HG03175 (cell line): ENCODE measurements at regions not wholly inside any gene's neighbourhood (a gene's known extent, or its start where the extent isn't known, plus 50 kb on each side); places are given as distances from the start of the nearest gene placed in this dataset.
"Not testable (repeated sequence)": the region's sequence is repeated elsewhere in the genome, so short reads cannot be mapped to it uniquely, and the experiment has no call there.

Source experiments
- ATAC-seq: cut with Tn5 transposase; IDR thresholded peaks from one replicate; pipeline ENCODE4 v1.9.1; 2021; ENCODE audit warnings: mild to moderate bottlenecking, moderate library complexity; ENCODE audit not compliant: unreplicated experiment

DNA sequence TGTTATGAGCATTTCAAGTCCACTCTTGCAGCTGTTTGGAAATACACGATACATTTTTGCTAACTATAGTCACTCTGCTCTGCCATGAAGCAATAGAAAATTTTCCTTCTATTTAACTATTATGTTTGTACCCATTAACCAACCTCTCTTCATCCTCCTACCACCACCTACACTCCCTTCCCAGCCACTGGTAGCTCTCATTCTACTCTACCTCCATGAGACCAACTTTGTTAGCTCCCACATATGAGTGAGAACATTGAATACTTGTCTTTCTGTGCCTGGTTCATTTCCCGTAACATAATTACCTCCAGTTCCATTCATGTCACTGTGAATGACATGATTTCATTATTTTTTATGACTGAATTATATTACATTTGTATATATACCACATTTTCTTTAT lies 505.9 kb upstream of the CCNG1 start:
- no peak for ATAC-seq

DNA sequence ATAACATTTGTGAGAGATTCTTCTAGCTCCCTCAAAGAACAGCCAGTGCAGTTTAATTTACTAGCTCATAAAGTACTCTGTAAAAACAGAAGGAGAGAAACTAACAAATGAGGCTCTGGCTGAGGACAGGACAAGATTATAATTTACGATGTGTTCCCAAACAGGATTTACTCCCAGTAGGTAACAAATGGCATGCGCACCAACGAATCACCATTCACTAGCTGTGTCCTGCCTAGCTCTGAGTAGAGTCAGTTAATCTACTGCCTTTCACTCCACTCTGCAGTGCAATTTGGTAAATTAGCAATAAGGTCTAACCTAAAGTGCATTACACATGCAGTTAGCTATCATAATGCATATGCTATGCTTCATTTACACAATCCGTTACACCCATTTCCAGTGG lies 497.4 kb upstream of the CCNG1 start:
- no peak for ATAC-seq

DNA sequence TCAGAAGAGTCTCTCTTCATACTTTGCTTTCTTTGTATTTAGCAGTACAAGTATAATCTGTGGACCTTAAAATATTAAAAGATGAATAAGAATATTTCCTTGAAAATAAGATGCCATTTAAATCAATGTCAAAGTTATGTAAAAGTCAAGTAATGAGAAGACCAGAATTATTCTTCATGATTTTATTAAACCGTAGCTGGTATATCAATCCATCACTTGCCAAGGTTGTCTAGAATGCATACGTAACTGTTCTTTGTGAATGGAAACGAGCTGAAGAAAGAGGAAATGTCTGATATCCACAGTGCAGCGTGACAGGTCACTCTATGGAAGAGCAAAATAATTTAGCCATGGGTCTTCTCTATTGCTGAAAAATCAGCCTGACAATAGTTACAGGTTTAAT lies 488.7 kb upstream of the CCNG1 start:
- no peak for ATAC-seq

DNA sequence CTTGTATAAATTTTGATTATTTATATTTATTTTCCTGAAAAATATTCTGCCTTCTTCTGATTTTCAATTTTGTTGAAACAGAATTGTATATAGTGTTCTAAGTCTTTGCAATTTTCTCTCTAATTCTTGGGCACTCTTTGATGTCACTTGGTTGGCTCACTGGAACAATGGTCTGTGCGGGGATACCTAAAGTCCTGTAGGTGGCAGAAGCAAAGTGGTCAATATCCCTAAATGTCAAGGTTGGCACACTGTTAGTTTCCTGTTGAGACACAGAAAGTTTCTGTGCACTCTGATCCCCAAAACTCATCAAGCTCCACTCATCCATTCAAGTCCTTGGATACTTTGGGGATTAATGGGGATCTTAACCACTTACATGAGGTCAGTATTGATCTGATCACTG lies 480.8 kb upstream of the CCNG1 start:
- ATAC-seq, result no peak

DNA sequence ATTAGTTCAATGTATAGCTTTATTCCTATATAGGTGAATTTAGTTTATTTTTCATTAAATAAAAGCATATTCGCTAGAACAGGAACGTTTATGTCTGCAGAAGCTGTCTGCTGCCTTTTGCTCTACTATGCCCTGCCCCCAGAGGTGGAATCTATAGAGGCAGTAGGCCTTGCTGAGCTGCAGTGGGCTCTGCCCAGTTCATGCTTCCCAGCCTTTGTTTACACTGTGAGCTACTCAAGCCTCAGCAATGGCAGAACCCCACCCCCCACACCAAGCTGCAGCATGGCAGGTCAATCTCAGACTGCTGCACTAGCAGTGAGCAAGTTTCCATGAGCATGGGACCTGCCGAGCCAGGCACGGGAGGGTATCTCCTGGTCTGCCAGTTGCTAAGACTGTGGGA lies 473.3 kb upstream of the CCNG1 start:
- ATAC-seq, result not testable (repeated sequence)

DNA sequence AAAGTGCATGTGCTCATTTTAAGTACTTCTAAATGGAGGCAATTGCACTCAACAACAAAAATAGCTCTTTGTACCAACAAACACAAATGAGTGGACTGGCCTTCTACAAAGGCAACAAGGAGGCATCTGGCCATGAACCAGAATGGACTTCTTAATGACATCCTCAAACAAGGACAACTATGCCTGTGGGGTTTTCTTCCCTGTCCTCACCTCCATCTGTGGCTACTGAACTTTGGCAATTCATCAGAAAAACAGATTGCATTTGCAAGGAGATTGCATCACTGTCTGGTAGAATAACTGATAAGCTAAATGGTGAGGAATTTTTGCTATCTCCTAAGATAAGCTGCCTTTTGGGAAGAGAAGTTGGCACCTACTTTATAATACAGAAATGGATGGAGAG lies 447.3 kb upstream of the CCNG1 start:
- ATAC-seq, result no peak

DNA sequence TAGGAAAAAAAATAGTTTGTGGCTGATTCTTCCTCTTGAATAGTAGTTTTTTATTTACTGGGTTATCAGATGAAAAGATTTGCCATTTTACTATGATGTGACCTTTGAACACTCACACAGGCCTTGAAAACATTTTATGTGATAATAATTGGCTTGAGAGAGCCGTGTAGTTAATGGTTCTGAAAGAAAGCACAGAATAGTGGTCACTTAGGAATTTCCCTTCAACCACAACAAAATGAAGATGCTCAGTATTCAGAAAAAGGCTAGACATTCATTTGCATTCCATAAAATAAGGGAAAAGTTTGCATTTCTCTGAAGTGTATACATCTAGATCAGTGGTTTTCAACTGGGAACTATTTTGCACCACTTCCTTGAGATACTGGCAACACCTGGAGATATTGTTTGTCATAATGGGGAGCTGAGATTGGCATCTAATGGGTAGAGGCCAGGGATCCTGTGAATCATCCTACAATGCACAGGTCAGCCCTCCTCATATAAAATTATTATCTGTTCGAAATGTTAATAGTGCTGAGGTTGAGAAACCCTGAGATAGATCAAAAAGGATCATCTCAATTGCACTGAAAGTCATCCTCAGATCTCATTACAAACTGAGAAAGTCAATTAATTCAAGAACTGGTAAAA lies 446.4 kb upstream of the CCNG1 start:
- peak; percentile 77 for ATAC-seq

DNA sequence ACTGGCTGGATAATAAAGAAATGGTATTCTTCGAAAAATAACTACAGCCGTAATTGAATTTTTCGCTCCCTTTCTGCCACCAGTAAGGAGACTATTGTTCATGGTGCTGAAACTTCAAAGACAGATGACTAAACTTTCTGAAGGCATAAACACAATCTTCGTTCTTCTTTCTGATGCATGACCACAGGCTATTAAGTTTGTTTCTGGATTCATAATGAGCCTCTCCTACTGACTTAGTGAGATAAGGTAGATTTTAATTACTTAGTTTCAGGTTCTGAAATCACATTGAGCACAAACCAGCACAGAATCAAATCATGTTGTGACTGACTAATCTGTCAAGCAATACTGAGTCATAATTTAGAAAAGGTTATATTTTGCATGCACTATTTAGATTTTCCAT lies 441.8 kb upstream of the CCNG1 start:
- ATAC-seq, result no peak

DNA sequence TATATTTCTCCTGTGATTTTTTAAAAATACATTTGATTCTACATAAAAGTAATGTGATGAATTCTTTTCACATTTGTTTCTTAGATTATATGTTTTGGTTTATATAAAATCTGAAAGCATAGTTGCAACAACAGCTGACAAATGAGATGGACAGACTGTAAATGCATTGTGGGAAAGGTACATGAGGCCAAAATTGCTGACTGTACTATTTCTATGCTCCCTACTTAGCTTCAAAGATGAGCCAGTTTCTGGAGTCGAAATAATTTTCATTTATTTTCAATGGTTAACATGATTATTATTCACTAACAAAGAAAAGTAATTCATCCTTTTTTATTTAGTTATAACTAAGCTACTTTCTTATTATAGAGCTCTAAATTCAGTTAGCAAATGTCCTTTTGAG lies 441.3 kb upstream of the CCNG1 start:
- no peak for ATAC-seq

DNA sequence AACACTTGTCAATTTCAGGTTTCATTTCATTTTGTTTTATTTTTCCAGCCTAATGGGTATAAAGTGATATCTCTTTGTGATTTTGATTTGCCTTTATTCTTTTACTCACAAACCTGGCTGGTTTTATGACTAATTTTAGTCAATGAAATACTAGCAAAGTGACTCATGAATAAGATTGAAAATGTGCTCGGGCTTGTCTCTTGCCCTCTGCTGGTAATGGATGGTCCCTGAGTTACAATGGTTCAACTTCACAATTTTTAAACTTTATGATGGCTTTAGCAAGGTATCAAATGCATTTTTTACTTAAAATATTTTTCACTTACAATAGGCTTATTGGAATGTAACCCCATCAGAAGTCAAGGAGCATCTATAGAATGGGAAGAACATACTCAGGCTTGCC lies 431.4 kb upstream of the CCNG1 start:
- peak; percentile 52 for ATAC-seq

DNA sequence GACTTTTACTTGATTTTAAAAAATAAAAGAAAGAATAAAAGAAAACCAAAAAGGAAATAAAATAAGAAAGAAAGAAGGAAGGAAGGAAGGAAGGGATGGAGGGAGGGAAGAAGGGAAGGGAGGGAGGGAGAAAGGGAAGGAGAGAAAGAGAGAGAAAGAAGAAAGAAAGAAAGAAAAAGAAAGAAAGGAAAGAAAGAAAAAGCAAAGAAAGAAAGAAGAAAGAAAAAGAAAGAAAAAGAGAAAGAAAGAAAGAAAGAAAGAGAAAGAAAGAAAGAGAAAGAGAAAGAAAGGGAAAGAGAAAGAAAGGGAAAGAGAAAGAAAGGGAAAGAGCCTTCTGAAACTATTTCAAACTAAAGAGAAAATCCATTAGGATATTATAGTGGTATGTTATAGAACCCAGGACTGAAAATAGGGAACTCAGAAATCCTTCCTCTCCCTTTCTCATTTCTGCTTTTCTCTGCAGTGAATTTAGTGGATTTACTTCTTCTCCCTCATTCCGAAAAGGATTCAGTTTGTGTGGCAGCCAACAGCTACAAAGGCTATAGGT lies 414.7 kb upstream of the CCNG1 start:
- no peak for ATAC-seq

DNA sequence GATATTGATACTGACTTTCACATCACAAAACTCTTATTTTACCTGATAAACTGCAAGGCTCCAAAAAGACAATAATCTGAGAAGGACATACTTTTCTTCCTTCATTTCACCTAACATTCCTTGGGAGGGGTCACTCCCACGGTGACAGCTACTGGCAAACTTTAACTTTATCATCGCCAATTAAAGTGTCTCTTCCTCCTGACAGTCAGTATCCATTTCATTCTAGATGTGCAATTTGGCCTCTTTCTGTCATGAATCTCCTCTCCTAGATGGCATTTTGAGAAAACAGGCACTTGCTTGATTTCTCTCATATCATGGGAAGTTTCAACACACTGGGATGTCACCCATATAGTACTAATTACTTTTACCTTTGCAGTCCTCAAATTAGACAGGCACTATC lies 413.5 kb upstream of the CCNG1 start:
- ATAC-seq, result no peak

DNA sequence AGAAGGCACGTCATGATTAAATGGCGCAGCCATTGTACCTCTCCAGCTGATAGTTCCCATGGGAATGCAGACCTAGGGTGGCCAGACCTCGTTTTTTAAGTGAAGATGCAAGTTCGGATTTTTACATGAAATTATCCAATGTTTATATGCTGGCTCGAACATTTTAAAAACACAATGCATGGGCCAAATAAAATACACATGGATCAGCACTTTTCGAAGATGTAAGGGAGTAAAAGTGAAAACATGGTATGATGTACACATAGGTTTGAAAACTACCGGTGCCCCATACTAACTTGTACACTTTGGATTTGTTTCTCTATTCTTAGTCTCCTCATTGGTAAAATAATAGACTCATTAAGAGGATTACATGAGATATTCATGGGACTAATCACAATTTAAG lies 412.5 kb upstream of the CCNG1 start:
- ATAC-seq, result no peak

DNA sequence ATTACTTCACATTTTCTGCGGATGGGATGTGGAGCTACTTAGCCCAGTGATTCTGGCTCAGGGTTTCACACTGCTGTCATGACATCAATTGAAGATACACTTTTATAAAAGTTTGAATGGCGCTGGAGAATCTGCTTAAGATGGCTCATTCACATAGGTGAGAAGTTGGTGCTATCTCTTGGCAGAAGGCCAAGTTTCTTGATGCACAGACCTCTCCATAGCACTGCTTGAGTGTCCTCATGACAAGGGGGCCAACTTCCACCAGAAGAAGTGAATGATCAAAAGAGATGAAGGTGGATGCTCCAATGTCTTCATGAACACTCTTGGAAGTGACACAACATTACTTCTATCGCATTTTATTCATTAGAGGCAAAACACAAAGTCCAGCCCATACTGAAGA lies 403.7 kb upstream of the CCNG1 start:
- ATAC-seq, result no peak

DNA sequence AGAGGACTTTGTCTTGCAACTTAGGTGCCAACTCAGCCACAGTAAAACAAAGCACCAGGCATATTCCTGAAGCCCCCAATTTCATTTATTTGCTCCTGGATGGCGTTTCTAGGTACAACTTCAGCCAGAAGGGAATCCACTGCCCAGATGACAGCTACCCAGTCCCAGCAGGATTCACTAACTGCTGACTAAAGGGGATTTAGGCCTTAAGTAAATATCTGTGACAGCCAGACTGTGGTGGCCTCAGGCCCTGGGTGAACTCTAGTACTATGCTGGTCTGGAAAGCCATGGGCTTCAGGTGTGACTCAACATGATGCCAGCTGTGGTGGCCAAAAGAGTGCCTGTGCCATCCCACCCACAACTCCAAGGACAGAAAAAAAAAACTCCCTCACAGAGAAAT lies 396.1 kb upstream of the CCNG1 start:
- ATAC-seq, result no peak

DNA sequence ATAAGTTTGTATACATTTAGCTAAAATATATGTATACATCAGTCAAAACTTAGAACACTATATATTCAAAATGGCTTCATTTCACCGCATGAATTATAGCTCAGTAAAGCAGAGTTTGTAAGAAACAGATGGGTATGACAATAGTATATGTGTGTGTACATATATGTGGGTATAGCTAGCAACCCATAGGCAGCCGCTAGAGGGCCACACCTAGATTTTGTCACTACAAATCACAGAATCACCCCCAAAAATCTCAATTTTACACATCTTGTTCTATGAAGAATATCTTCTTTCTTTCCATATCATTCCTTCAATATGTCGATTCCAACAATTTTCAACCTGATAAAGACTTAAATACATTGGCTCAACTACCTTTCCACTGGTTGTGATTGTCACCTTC lies 357.8 kb upstream of the CCNG1 start:
- peak; percentile 76 for ATAC-seq

DNA sequence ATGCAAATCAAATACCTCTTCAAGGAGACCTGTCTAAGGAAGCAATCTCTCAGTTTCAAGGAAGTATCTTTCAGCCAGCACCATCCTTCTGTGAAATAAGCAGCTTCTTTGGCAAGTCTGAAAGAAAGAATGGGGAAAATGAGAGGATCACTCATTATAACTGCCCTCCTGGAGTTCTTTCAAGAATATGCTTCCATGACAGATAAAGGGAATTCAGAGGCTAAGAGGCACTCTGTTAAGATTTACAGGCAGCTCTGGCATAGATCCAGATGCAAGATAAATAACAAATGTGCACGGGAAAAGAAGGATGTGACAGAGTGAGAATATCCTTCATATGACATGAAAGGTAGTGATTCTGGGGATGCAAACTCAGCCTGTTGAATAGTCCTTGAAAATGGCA lies 348.2 kb upstream of the CCNG1 start:
- no peak for ATAC-seq

DNA sequence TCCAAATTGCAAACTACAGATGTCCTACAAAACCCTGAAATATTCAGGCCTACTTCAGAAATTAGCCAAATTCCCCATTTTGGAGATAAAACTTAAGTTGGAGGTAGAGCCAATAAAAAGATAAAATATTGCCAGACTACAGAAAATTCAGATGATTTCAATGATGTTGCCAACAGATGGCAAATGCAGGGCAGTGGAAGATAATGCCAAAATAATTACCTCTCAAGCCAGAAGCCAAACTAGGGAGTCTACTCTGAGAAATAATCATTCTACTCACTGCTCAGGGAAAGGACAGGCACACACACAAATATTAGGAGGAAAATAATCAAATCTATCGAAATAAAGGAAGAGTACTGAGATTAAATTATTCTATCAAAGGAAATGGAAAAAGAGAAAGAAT lies 347.5 kb upstream of the CCNG1 start:
- ATAC-seq, result no peak

DNA sequence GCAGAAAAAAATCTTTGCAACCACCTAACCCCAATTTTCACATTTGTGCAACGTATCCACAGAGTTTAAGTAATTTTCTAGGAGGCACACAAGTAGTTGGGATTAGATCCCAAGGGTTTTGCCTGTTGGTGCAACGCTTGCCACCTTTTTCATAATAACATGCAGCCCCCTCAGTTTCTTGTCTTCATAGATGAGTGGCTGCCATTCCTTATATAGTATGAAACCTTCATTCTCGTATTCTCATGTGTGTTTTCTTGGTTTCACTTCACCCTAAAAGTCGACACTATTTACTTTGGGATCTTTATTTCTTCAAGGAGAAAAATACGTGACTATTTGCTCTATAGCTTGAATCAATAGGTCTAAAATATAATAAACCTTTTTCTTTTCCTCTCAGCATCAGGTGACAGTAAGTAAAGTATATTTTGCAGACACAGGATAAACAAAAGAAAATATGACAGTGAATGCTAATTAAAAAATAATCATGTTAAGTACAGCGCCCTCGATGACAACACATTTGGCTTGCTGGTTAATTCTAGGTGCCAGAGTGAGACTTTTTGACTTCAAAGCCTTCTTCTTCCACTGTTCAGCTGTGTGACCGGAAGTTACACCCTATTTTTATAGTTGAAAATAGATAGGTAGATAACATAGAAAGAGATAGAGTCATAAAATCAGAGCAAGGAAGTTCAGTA lies 342.8 kb upstream of the CCNG1 start:
- peak; percentile 92 for ATAC-seq

DNA sequence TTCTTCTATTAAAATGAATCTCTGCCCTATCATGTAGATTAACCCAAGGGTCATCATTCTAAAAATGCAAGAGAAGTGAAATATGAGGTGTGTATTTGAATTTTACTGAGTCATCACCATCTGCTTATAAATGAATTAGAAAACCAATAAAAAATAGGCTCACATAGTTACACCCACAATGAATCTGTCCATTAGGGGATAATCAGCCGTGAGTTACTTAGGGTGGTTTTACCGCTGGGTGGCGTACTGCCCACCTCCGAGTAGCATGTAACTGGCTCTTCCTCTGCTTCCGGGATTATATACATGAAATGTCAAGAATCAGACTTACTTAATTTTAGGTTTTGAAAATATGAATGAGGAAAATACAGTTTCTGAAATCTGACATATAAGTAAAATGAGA lies 332.9 kb upstream of the CCNG1 start:
- no peak for ATAC-seq

DNA sequence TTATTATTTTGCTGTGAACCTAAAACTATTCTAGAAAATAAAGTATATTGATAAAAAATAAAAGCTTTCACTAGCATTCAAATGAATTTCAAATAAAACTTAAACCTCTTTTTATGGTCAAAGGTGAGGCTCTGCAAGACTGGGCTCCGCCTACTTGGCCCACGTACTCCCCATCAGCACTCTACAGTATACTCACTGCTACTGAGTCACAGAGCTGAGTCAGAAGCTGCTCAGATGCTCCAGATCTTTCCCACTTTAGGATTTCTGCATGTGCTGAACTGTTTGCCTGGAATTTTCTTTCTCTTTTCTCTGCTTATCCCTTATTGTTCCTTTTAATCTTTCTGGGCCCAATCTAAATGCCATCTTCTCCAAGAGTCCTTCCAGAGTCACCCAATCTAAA lies 331.9 kb upstream of the CCNG1 start:
- no peak for ATAC-seq

DNA sequence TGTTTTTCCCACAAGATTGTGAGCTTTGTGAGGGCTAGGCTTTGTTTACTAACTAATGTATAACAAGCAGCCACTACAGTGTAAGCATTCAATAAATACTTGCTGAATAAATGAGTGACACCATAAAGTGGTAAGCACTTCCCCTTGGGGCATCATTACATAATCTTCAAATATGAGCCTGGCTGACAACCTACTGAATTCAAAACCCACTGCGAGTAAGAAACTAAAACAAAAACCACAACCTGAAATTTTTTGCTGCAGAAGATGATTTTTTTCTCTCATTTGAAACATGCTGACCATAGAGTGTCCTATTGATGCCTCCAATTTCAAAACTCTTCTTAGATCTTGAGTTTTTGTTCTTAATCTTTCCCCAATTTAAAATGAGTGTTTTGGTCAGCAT lies 331.3 kb upstream of the CCNG1 start:
- peak; percentile 78 for ATAC-seq

DNA sequence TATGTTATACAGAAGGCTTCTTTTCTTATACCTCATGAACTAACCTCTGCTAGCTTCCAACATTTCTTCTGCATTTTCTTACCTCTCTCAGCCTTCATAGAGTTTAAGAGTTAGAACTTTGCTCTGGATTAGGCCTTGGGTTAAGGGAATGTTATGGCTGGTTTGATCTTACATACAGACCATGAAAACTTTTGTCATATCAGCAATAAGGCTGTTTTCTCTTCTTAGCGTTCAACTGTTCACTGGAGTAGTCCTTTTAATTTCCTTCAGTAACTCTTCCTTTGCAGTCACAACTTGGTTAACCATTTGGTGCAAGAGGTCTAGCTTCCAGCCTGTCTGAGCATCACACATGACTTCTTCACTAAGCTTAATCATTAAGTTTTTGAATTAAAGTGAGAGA lies 329.0 kb upstream of the CCNG1 start:
- ATAC-seq, result no peak
